ENCODE measurements at regions not wholly inside any gene's neighbourhood (a gene's known extent, or its start where the extent isn't known, plus 50 kb on each side); places are given as distances from the start of the nearest gene placed in this dataset.

GRCh38 chr19:30744741-30745475, 372.7 kb downstream of the ZNF536 start:
- no peaks in the 10 kb centered on the region for H4K20me1 ChIP-seq (ENCODE audit: insufficient read depth)
- TF ChIP-seq MXI1 (conservative IDR thresholded peaks at IDR 0.05; ENCODE audit: poor library complexity, severe bottlenecking) (no peak), REST (IDR thresholded peaks at IDR 0.05; ENCODE audit: borderline replicate concordance) (no peak), RAD21 (conservative IDR thresholded peaks at IDR 0.05) (no peak), EZH2 (IDR thresholded peaks at IDR 0.05; ENCODE audit: borderline replicate concordance, insufficient read depth, low read length, poor library complexity, severe bottlenecking) (no peak), SMC3 (conservative IDR thresholded peaks at IDR 0.05; ENCODE audit: poor library complexity) (no peak), TAF1 (IDR thresholded peaks at IDR 0.05; ENCODE audit: low read depth) (no peak), CTCF (IDR thresholded peaks at IDR 0.05; ENCODE audit: poor library complexity, severe bottlenecking) (no peak), POLR2AphosphoS5 (IDR thresholded peaks at IDR 0.05) (no peak), EP300 (conservative IDR thresholded peaks at IDR 0.05; ENCODE audit: poor library complexity, severe bottlenecking) (no peak)
- no peaks in the 10 kb centered on the region for H3K36me3 ChIP-seq (ENCODE audit: insufficient read depth, low read length)
- H3K79me2 ChIP-seq (replicated peaks; ENCODE audit: insufficient read depth, low read length), result no peaks in the 10 kb centered on the region
- H3K9me2 ChIP-seq (ENCODE audit: insufficient read depth, low read length), result no peaks in the 10 kb centered on the region
- H3K27ac ChIP-seq (ENCODE audit: low read length), result no peak overlapping the region
- H2AFZ ChIP-seq (ENCODE audit: low read depth, low read length), result no peak overlapping the region
- H3K4me3 ChIP-seq (ENCODE audit: low read length), result no peak overlapping the region
- no peak overlapping the region for H3K9ac ChIP-seq (ENCODE audit: low read length)
- no peaks in the 10 kb centered on the region for H3F3A ChIP-seq (ENCODE audit: insufficient read depth, low read length, poor library complexity, severe bottlenecking)
- H3K27me3 ChIP-seq (ENCODE audit: insufficient read depth, low read depth, low read length), result no peaks in the 10 kb centered on the region
- H3K9me3 ChIP-seq (ENCODE audit: low read length), result peaks cover 5% of the 10 kb centered on the region
- H3K4me2 ChIP-seq (ENCODE audit: low read length), result no peak overlapping the region

- Histone ChIP-seq H3K4me2 (ENCODE audit: low read length) (no peak overlapping the region), H2AFZ (ENCODE audit: low read depth, low read length) (no peak overlapping the region), H3K27me3 (ENCODE audit: insufficient read depth, low read depth, low read length) (no peaks in the 10 kb centered on the region), H3K27ac (ENCODE audit: low read length) (no peak overlapping the region), H3K9me3 (ENCODE audit: low read length) (no peaks in the 10 kb centered on the region), H4K20me1 (ENCODE audit: insufficient read depth) (no peaks in the 10 kb centered on the region), H3K36me3 (ENCODE audit: insufficient read depth, low read length) (no peaks in the 10 kb centered on the region), H3K4me3 (ENCODE audit: low read length) (no peak overlapping the region), H3F3A (ENCODE audit: insufficient read depth, low read length, poor library complexity, severe bottlenecking) (no peaks in the 10 kb centered on the region), H3K79me2 (replicated peaks; ENCODE audit: insufficient read depth, low read length) (no peaks in the 10 kb centered on the region), H3K9me2 (ENCODE audit: insufficient read depth, low read length) (no peaks in the 10 kb centered on the region), H3K9ac (ENCODE audit: low read length) (no peak overlapping the region)
- TF ChIP-seq MXI1 (conservative IDR thresholded peaks at IDR 0.05; ENCODE audit: poor library complexity, severe bottlenecking) (no peak), REST (IDR thresholded peaks at IDR 0.05; ENCODE audit: borderline replicate concordance) (no peak), POLR2AphosphoS5 (IDR thresholded peaks at IDR 0.05) (no peak), EZH2 (IDR thresholded peaks at IDR 0.05; ENCODE audit: borderline replicate concordance, insufficient read depth, low read length, poor library complexity, severe bottlenecking) (no peak), CTCF (IDR thresholded peaks at IDR 0.05; ENCODE audit: poor library complexity, severe bottlenecking) (no peak)
Observed at GRCh38 chr19:30743702-30744101, 371.5 kb downstream of the ZNF536 start.

Measured in neural cell (in vitro differentiated cells).